ENCODE measurements at regions not wholly inside any gene's neighbourhood (a gene's known extent, or its start where the extent isn't known, plus 50 kb on each side); places are given as distances from the start of the nearest gene placed in this dataset.

DNA sequence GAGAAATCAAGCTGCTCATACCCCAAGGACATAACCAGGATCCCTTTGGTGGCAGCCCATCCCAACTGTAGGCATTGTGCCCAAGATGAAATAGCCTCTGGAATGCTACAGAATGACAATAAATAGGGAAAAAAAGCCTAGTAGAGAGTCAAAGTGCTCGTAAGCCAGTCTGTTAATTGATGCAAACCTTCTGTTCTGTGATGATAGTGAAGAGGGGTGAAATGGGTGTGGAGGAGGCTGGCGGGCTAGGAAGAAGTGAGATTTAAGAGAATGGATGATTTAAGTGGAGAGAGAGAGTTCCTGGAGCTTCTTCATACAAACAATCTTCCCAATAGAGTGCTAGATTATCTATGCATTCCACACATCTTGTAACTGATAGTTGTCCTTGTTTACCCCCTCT lies 301.0 kb upstream of the PCSK5 start:
- intact Hi-C loops (cut with DNase I, micrococcal nuclease): no loop called here
- CTCF ChIA-PET: no interaction called here

GRCh38 chr9:75591972-75592371 lies 298.5 kb upstream of the PCSK5 start:
- H3K4me3 Mint-ChIP-seq: no peak overlapping the region
- intact Hi-C loops (cut with DNase I, micrococcal nuclease): no loop called here
- DNase-seq (no peak), ATAC-seq (ENCODE audit: poor library complexity) (no peak)
- H3K36me3 ChIP-seq (ENCODE audit: insufficient read depth, low read length): no peaks in the 10 kb centered on the region
- no peaks in the 10 kb centered on the region for H3K4me1 Mint-ChIP-seq (ENCODE audit: low read depth)
- H3K27me3 Mint-ChIP-seq: peaks cover 6% of the 10 kb centered on the region
- TF ChIP-seq, protein P1, sequence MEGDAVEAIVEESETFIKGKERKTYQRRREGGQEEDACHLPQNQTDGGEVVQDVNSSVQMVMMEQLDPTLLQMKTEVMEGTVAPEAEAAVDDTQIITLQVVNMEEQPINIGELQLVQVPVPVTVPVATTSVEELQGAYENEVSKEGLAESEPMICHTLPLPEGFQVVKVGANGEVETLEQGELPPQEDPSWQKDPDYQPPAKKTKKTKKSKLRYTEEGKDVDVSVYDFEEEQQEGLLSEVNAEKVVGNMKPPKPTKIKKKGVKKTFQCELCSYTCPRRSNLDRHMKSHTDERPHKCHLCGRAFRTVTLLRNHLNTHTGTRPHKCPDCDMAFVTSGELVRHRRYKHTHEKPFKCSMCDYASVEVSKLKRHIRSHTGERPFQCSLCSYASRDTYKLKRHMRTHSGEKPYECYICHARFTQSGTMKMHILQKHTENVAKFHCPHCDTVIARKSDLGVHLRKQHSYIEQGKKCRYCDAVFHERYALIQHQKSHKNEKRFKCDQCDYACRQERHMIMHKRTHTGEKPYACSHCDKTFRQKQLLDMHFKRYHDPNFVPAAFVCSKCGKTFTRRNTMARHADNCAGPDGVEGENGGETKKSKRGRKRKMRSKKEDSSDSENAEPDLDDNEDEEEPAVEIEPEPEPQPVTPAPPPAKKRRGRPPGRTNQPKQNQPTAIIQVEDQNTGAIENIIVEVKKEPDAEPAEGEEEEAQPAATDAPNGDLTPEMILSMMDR (IDR thresholded peaks at IDR 0.05): no peak
- ChIA-PET POLR2A (no interaction called here), CTCF (no interaction called here)
- H3K4me1 ChIP-seq (ENCODE audit: insufficient read depth, low read length): no peaks in the 10 kb centered on the region
- no peaks in the 10 kb centered on the region for H3K27me3 ChIP-seq (ENCODE audit: control insufficient read depth in 1 of 2, insufficient read depth in 2 of 2, low read length in 2 of 2)
- no peak overlapping the region for H3K27ac ChIP-seq (ENCODE audit: low read depth in 1 of 2, low read length in 2 of 2)
- no peak overlapping the region for H3K27ac Mint-ChIP-seq
- H3K9me3 Mint-ChIP-seq: no peaks in the 10 kb centered on the region
- H3K4me3 ChIP-seq (ENCODE audit: low read length): no peak overlapping the region
- no peaks in the 10 kb centered on the region for H3K9me3 ChIP-seq (ENCODE audit: control insufficient read depth in 1 of 2, insufficient read depth in 1 of 2, low read length in 2 of 2)
- H3K36me3 Mint-ChIP-seq (ENCODE audit: low read depth): no peaks in the 10 kb centered on the region

More for the DNA sequence above, 301.0 kb upstream of the PCSK5 start:
- no peaks in the 10 kb centered on the region for H3K4me1 Mint-ChIP-seq (ENCODE audit: low read depth)
- no peaks in the 10 kb centered on the region for H3K9me3 Mint-ChIP-seq
- Histone ChIP-seq H3K4me3 (ENCODE audit: low read length) (no peak overlapping the region), H3K9me3 (ENCODE audit: control insufficient read depth in 1 of 2, insufficient read depth in 1 of 2, low read length in 2 of 2) (no peaks in the 10 kb centered on the region), H3K27ac (ENCODE audit: low read depth in 1 of 2, low read length in 2 of 2) (no peak overlapping the region), H3K4me1 (ENCODE audit: insufficient read depth, low read length) (no peaks in the 10 kb centered on the region), H3K27me3 (ENCODE audit: control insufficient read depth in 1 of 2, insufficient read depth in 2 of 2, low read length in 2 of 2) (no peaks in the 10 kb centered on the region), H3K36me3 (ENCODE audit: insufficient read depth, low read length) (no peaks in the 10 kb centered on the region)
- no peak overlapping the region for H3K4me3 Mint-ChIP-seq
- DNase-seq (no peak), ATAC-seq (ENCODE audit: poor library complexity) (no peak)
- peaks cover 13% of the 10 kb centered on the region for H3K27me3 Mint-ChIP-seq
- no peaks in the 10 kb centered on the region for H3K36me3 Mint-ChIP-seq (ENCODE audit: low read depth)
- TF ChIP-seq, protein P1 (IDR thresholded peaks at IDR 0.05): no peak
- POLR2A ChIA-PET: no interaction called here
- no peak overlapping the region for H3K27ac Mint-ChIP-seq

DNA sequence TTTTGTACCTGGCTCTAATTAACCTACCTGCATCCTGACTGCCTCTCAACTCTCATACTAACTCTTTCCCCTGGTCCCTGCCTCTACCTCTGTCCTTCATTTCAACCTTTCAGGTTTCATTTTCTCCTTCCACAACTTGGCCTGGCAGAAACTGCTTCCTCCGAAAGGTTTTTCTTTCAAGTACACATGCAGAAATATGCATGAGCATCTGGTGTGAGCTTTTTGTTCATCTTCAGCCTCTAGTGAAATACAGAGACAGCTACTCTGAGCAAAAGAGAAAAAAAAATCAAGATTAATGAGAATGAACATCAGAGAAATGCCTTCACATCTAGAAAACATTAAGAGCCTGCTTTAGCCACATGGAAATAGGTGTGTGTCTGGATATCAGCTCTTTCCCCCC lies 297.9 kb upstream of the PCSK5 start:
- CTCF ChIA-PET: no interaction called here
- Mint-ChIP-seq H3K4me1 (ENCODE audit: low read depth) (no peaks in the 10 kb centered on the region), H3K36me3 (ENCODE audit: low read depth) (no peaks in the 10 kb centered on the region), H3K27ac (no peak overlapping the region), H3K4me3 (no peak overlapping the region), H3K27me3 (peaks cover 6% of the 10 kb centered on the region), H3K9me3 (no peaks in the 10 kb centered on the region)
- Histone ChIP-seq H3K4me3 (ENCODE audit: low read length) (no peak overlapping the region), H3K36me3 (ENCODE audit: insufficient read depth, low read length) (no peaks in the 10 kb centered on the region), H3K9me3 (ENCODE audit: control insufficient read depth in 1 of 2, insufficient read depth in 1 of 2, low read length in 2 of 2) (no peaks in the 10 kb centered on the region), H3K27me3 (ENCODE audit: control insufficient read depth in 1 of 2, insufficient read depth in 2 of 2, low read length in 2 of 2) (no peaks in the 10 kb centered on the region), H3K27ac (ENCODE audit: low read depth in 1 of 2, low read length in 2 of 2) (no peak overlapping the region), H3K4me1 (ENCODE audit: insufficient read depth, low read length) (no peaks in the 10 kb centered on the region)
- intact Hi-C loops (cut with DNase I, micrococcal nuclease): no loop called here
- TF ChIP-seq, protein P1 (IDR thresholded peaks at IDR 0.05): no peak
- ATAC-seq (ENCODE audit: poor library complexity) (no peak), DNase-seq (no peak)
- POLR2A ChIA-PET: no interaction called here

Measured in CD4-positive, alpha-beta T cell (primary cell).